ENCODE measurements at regions not wholly inside any gene's neighbourhood (a gene's known extent, or its start where the extent isn't known, plus 50 kb on each side); places are given as distances from the start of the nearest gene placed in this dataset.

DNA sequence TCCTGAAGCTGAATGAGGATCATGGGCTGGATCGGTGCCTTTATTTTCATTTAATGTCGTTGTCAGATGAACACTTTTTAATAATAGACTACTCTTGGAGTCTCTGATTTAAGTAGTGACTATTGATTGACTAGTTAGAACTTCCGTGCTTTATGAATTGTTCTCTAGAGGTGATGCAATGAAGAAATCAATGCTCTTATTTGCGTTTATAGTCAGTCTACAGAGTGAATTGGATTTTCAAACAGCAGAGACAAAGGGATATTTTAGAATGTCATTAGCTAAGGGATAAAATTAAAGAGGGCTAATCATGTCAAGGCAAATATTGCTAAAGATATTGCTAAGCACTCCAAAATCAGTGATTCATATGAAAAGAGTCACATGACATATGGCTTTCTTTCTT, 652.0 kb upstream of the NRP1 start:
- TF ChIP-seq, protein P1, sequence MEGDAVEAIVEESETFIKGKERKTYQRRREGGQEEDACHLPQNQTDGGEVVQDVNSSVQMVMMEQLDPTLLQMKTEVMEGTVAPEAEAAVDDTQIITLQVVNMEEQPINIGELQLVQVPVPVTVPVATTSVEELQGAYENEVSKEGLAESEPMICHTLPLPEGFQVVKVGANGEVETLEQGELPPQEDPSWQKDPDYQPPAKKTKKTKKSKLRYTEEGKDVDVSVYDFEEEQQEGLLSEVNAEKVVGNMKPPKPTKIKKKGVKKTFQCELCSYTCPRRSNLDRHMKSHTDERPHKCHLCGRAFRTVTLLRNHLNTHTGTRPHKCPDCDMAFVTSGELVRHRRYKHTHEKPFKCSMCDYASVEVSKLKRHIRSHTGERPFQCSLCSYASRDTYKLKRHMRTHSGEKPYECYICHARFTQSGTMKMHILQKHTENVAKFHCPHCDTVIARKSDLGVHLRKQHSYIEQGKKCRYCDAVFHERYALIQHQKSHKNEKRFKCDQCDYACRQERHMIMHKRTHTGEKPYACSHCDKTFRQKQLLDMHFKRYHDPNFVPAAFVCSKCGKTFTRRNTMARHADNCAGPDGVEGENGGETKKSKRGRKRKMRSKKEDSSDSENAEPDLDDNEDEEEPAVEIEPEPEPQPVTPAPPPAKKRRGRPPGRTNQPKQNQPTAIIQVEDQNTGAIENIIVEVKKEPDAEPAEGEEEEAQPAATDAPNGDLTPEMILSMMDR (IDR thresholded peaks at IDR 0.05; ENCODE audit: control insufficient read depth, insufficient read depth, low read depth, low read length, missing control alignments), result no peak
- DNase-seq (ENCODE audit: low read depth), result no peak
- H3K4me3 ChIP-seq (ENCODE audit: control insufficient read depth, low read depth, low read length), result no peak overlapping the region

DNA sequence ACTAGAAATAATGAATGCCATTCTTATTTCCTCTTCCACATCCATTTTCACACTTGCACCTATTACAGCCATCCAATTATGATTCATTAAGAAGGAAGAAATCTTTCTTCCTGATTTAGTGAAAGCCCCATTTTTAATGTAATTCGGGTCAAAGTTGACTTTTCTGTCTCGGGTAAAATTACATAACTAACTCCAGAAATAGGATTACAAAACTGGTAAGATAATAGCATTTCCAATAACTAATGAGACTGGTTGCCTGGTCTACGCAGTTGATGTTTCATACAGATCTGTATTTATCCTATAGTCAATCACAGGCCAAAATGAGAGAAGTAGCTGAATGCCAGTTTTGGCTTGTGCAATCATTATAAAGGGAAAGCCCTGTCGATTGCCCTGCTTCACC, 651.5 kb upstream of the NRP1 start:
- H3K4me3 ChIP-seq (ENCODE audit: control insufficient read depth, low read depth, low read length), result no peak overlapping the region
- TF ChIP-seq, protein P1 (IDR thresholded peaks at IDR 0.05; ENCODE audit: control insufficient read depth, insufficient read depth, low read depth, low read length, missing control alignments), result no peak
- DNase-seq (ENCODE audit: low read depth), result no peak

DNA sequence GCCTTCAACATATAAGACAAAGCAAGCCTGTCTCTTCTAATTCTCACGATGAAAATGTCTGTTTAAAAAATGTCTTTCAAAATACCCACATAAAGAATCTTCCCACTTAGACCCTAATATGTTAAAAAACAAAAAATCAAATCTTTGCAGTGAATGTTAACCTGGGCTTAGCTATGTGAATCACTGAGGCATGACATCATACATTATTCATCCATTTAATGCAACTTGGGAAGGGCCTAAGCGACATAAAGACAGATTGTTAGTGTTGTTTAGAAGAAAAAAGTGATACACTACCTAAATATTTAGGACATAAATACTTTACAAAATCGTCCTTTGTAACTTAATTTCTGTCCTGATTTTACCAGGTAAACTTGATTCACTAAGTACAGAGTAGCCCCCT, 648.5 kb upstream of the NRP1 start:
- no peak for DNase-seq (ENCODE audit: low read depth)
- TF ChIP-seq, protein P1 (IDR thresholded peaks at IDR 0.05; ENCODE audit: control insufficient read depth, insufficient read depth, low read depth, low read length, missing control alignments), result no peak
- no peak overlapping the region for H3K4me3 ChIP-seq (ENCODE audit: control insufficient read depth, low read depth, low read length)

DNA sequence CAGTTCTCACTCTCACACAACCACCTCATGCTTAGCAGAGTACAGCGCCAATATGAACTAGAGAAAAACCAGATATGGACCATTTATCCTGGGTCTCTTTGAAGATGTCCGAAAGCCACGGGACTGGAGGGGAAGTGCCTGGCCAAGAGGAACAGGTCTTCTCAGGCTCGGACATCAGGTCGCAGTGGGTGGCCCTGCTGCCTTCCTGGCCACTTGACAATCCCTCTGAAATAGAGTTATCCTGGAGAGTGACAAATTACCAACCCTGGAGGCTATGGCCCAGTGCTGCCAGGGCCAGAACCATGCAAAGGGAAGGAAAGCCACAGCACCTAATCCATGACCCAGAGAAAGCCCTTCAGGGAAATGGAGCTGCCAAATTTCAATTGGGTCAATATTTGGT, 646.8 kb upstream of the NRP1 start:
- TF ChIP-seq, protein P1 (IDR thresholded peaks at IDR 0.05; ENCODE audit: control insufficient read depth, insufficient read depth, low read depth, low read length, missing control alignments), result no peak
- H3K4me3 ChIP-seq (ENCODE audit: control insufficient read depth, low read depth, low read length), result no peak overlapping the region
- DNase-seq (ENCODE audit: low read depth), result no peak

DNA sequence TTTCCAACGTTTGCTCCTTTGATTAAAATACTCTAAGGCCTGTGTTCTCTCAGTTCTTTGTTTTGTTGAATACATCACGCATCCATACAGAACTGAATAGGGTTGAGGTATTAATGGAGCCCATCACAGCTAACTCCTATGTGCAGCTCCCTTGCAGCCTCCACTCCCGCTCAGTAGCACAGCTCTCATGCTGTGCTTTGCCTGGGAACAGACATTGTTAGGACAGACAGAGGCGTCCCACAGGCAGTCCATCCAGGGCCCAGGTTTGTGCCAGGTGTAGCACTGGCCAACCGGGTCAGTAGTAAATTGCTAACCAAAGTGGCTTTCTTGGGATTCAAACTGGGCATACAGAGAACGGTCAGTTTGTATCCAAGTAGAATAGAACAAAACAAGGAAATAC, 644.7 kb upstream of the NRP1 start:
- no peak for DNase-seq (ENCODE audit: low read depth)
- no peak overlapping the region for H3K4me3 ChIP-seq (ENCODE audit: control insufficient read depth, low read depth, low read length)
- TF ChIP-seq, protein P1 (IDR thresholded peaks at IDR 0.05; ENCODE audit: control insufficient read depth, insufficient read depth, low read depth, low read length, missing control alignments), result no peak

DNA sequence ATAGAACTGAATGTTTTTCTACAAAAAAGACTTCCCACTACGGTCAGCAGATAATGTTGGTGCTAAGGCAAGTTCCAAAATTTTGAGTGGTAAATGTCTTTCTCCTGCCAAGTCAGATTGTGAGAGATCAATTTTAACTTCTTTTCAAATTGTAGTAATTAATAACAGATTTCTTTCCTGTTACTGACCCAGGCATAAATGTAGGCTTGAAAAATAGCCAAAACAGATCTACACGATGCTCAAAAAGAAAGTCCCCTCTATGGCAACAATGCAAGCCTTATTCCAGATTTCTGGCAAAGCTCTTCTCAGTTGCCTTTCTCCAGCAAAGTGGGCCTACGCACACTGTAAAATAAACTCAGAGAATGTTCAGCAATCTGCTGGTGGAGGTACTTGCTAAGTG, 641.0 kb upstream of the NRP1 start:
- no peak for DNase-seq (ENCODE audit: low read depth)
- H3K4me3 ChIP-seq (ENCODE audit: control insufficient read depth, low read depth, low read length), result no peak overlapping the region
- TF ChIP-seq, protein P1 (IDR thresholded peaks at IDR 0.05; ENCODE audit: control insufficient read depth, insufficient read depth, low read depth, low read length, missing control alignments), result no peak

DNA sequence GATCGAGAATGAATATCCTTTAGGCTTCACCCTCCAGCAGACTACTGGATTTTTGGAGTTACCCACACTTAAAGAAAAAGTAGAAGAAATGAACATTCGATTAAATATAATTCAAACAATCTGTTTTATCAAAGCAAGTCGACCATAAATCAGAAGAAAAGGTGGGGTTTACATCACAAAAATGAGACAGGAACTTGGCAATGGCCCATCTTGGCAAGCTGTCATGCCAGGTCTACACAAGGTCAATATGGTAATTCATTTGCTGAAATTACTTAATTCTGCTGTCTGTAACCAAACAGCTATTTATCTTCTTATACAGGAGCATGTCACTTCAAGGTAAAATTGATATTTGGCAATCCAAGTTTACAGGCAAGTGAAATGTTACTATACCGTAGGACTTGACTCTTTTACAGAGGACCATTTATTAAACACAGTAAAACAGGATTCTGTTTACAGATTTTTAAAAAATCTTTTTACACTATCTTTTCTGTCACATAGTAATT, 640.6 kb upstream of the NRP1 start:
- TF ChIP-seq, protein P1 (IDR thresholded peaks at IDR 0.05; ENCODE audit: control insufficient read depth, insufficient read depth, low read depth, low read length, missing control alignments), result no peak
- H3K4me3 ChIP-seq (ENCODE audit: control insufficient read depth, low read depth, low read length), result no peak overlapping the region
- DNase-seq (ENCODE audit: low read depth), result no peak

All from AG09309 (cell line).